Spinal cord (tissue), 9 donors: ENCODE measurements at regions not wholly inside any gene's neighbourhood (a gene's known extent, or its start where the extent isn't known, plus 50 kb on each side); places are given as distances from the start of the nearest gene placed in this dataset.

Experiments
- DNase-seq, 6 donors: peaks; one replicate each; pipeline versions ENCODE4 v3.0.0 to v3.0.0-alpha.2; 2013 to 2015; ENCODE audit warnings: low spot score in 6 of 6, low read depth in 4 of 6
- H3K27ac ChIP-seq: one replicate; pipeline ENCODE4 v1.5.1; 2013; ENCODE audit warnings: low read depth, low read length, control low read depth
- H3K27me3 ChIP-seq: one replicate; pipeline ENCODE4 v1.6.1; 2013; ENCODE audit warnings: low read length; ENCODE audit not compliant: control insufficient read depth, insufficient read depth
- H3K36me3 ChIP-seq: one replicate; pipeline ENCODE4 v1.6.1; 2013; ENCODE audit warnings: low read length; ENCODE audit not compliant: control insufficient read depth, insufficient read depth
- H3K4me1 ChIP-seq: one replicate; pipeline ENCODE4 v1.6.1; 2013; ENCODE audit warnings: low read length; ENCODE audit not compliant: control insufficient read depth, insufficient read depth
- H3K4me3 ChIP-seq: one replicate; pipeline ENCODE4 v1.5.1; 2013; ENCODE audit warnings: low read depth, low read length, control low read depth
- H3K9me3 ChIP-seq: one replicate; pipeline ENCODE4 v1.6.1; 2013; ENCODE audit warnings: low read length; ENCODE audit not compliant: control insufficient read depth, insufficient read depth
- WGBS: methylation state at CpG from one replicate; pipeline ENCODE4 v1.1.5; 2013; ENCODE audit warnings: missing lambda C conversion rate; ENCODE audit not compliant: insufficient coverage; 5-methylcytosine and 5-hydroxymethylcytosine counted together
- donor health status: healthy.

DNA sequence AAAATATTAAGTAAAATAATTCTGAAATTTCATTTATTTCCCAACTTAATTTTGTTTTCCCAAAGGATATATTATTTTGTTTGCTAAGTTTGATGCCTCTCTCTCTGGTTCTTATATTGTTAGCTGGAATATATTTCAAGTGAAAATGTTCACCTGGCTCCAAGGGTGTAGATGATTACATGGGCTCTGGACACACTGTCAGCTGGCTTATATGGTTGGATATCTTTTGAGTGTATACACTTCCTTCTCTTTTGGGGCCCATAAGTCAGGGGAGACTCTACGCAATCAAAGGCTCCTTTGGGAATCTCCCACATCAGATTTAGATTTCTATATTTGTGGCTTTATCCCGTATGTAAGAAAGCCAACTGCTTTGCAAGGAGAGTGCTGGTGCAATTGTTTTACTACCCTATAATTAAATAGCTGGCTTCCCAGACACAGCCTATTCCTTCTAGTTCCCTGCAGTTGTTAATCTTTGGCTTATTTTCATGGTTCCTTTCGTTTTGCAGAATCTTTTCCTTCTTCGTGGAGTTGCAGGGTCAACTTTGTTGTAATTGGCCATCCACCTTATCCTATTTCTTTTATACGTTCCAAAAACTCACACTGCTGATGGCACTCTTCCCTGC, 225.7 kb downstream of the DPH6 start:
- H3K36me3 ChIP-seq = no peaks in the 10 kb centered on the region
- H3K27me3 ChIP-seq = no peaks in the 10 kb centered on the region
- no peak overlapping the region for H3K27ac ChIP-seq
- H3K4me3 ChIP-seq = no peak overlapping the region
- no peaks in the 10 kb centered on the region for H3K4me1 ChIP-seq
- H3K9me3 ChIP-seq = no peaks in the 10 kb centered on the region
- WGBS = 80% methylated on average over 2 of the region's 5 CpGs
- DNase-seq = no peak

DNA sequence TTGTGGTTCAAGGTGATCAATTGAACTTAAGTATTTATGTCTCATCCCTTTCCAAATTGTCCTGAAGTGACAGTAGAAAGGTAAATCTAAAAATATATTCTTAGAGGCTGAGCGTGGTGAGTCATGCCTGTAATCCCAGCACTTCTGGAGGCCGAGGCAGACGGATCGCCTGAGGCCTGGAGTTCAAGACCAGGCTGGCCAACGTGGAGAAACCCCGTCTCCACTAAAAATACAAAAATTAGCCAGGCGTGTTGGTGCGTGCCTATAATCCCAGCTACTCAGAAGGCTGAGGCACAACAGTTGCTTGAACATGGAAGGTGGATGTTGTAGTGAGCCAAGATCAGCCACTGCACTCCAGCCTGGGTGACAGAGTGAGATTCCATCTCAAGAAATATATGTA, 226.6 kb downstream of the DPH6 start:
- 96% methylated on average over 5 of the region's 8 CpGs for WGBS
- Histone ChIP-seq H3K36me3 (no peaks in the 10 kb centered on the region), H3K4me3 (no peak overlapping the region), H3K9me3 (no peaks in the 10 kb centered on the region), H3K27me3 (no peaks in the 10 kb centered on the region), H3K27ac (no peak overlapping the region), H3K4me1 (no peaks in the 10 kb centered on the region)
- DNase-seq = no peak

DNA sequence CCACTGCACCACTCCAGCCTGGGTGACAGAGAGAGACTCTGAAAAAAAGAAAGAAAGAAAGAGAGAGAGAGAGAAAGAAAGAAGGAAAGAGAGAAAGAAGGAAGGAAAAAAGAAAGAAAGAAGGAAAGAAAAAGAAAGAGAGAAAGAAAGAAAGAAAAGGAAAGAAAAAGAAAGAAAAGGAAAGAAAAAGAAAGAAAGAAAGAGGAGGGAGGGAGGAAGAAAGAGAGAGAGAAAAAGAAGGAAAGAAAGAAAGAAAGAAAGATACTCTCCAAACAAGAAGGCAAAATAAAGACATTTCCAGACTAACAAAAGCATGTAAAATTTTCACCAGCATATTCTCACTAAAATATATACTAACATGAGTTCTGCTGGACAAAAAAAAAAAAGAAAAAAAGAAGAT, 228.7 kb downstream of the DPH6 start:
- H3K27me3 ChIP-seq = no peaks in the 10 kb centered on the region

DNA sequence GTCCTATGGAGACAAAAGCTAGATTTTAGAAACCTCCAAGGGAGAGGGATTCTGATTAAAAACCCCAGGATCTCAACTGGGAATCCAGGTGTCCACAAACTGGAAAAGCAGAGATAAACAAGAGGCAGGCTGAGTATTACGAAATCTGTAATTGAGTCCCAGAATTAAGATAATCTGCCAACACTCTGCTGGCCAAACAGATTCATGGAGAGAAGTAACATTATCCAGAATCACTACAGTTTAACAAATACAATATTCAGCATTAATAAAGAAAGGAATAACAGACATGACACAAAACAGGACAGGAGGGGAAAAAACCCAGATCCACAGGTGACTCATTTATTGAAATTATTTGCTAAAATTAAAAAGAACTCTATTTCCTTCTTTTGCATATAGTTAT, 227.2 kb upstream of the NANOGP8 start:
- no peak overlapping the region for H3K27ac ChIP-seq
- H3K4me3 ChIP-seq = no peak overlapping the region
- H3K4me1 ChIP-seq = no peaks in the 10 kb centered on the region
- no peak for DNase-seq
- H3K27me3 ChIP-seq = no peaks in the 10 kb centered on the region
- H3K9me3 ChIP-seq = no peaks in the 10 kb centered on the region
- WGBS = no CpG with 5 or more reads among the region's 1 CpG
- no peaks in the 10 kb centered on the region for H3K36me3 ChIP-seq

More for the DNA sequence above, 228.7 kb downstream of the DPH6 start:
- DNase-seq = no peak
- Histone ChIP-seq H3K36me3 (no peaks in the 10 kb centered on the region), H3K4me3 (no peak overlapping the region), H3K9me3 (no peaks in the 10 kb centered on the region), H3K4me1 (no peaks in the 10 kb centered on the region), H3K27ac (no peak overlapping the region)

DNA sequence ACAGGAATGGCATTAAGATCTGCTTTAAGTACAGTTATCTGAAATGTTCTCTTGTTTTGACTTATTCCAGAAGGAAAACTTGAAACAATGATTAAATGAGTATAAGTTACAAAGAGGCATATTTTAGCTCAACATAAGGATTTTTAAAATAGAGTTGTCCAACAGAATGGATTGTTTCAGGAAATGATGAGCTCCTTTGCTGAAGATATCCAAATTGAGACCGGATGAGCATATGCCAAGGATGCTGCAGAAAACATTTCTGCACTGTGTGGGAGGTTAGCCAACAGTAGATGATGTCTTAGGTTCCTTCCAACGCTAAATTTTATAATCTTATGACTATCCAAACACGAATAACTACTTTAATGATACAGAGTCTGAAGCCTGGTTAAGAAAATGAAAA, 226.5 kb upstream of the NANOGP8 start:
- no peaks in the 10 kb centered on the region for H3K4me1 ChIP-seq
- no peak for DNase-seq

DNA sequence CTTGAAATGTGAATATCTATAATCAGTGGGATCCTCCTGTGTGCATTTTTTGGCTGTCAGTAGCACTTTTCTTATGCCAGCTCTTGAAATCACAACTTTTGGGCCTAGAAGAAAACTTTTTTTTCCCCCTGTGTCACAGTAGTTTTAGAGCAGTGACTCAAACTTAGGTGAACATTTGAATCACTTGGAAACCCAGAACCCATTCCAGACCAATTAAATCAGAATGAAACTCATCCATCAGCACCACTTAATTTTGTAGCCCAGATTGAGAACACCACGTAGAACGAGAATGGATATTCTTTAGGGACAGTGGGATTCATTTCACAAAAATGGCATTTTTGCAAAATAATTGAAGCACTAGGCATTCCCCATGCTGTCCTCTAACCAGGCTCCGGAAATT, 224.8 kb upstream of the NANOGP8 start:
- no peak overlapping the region for H3K4me3 ChIP-seq
- 90% methylated on average over 2 of the region's 3 CpGs for WGBS
- DNase-seq = no peak
- H3K27me3 ChIP-seq = no peaks in the 10 kb centered on the region
- no peak overlapping the region for H3K27ac ChIP-seq
- H3K36me3 ChIP-seq = no peaks in the 10 kb centered on the region
- H3K4me1 ChIP-seq = no peaks in the 10 kb centered on the region
- H3K9me3 ChIP-seq = no peaks in the 10 kb centered on the region

More for the DNA sequence above, 226.5 kb upstream of the NANOGP8 start:
- Histone ChIP-seq H3K27me3 (no peaks in the 10 kb centered on the region), H3K36me3 (no peaks in the 10 kb centered on the region), H3K27ac (no peak overlapping the region), H3K9me3 (no peaks in the 10 kb centered on the region), H3K4me3 (no peak overlapping the region)
- no CpG with 5 or more reads among the region's 3 CpGs for WGBS

DNA sequence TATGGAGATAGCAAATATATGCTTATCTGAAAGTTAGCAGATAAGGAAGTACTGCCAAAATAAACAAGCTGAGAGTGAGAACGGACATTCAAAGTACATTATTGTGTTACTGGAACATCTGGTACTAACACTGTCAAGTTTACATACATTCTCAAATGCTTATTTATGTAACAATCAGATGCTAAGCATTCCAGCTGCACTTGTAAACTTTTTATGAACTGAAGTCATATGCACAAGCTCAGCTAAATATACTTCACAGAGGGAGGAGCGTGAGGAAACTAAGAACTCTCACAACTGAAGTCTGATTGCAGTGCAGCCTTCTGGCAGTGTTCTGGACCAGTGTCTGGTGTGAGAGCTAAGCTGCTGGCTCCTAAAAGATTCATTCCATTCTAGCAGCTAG, 223.7 kb upstream of the NANOGP8 start:
- no peak overlapping the region for H3K4me3 ChIP-seq
- no peaks in the 10 kb centered on the region for H3K9me3 ChIP-seq
- no CpG with 5 or more reads among the region's 2 CpGs for WGBS
- H3K27me3 ChIP-seq = no peaks in the 10 kb centered on the region
- H3K4me1 ChIP-seq = no peaks in the 10 kb centered on the region
- no peak overlapping the region for H3K27ac ChIP-seq
- DNase-seq = peak in 2 of 6 donors; percentile 23 to 51
- H3K36me3 ChIP-seq = no peaks in the 10 kb centered on the region

DNA sequence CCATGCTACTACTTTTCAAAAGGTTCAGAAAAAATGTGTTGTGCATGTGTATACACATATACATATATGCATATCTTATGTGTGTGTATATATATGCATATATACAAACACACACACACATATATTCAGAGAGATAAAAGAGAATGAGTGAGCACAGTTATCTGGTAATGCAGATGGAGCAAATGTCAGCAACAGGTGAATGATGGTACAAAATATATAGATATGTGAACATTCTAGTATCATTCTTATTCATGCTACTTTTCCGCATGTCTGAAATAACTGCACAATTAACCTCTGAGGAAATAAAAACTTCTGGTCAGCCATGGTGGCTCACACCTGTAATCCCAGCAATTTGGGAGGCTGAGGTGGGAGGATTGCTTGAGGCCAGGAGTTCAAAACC, 222.6 kb upstream of the NANOGP8 start:
- no peak for DNase-seq
- Histone ChIP-seq H3K4me1 (no peaks in the 10 kb centered on the region), H3K36me3 (no peaks in the 10 kb centered on the region), H3K9me3 (no peaks in the 10 kb centered on the region), H3K27ac (no peak overlapping the region), H3K27me3 (no peaks in the 10 kb centered on the region), H3K4me3 (no peak overlapping the region)
- WGBS = no CpG with 5 or more reads among the region's 1 CpG

DNA sequence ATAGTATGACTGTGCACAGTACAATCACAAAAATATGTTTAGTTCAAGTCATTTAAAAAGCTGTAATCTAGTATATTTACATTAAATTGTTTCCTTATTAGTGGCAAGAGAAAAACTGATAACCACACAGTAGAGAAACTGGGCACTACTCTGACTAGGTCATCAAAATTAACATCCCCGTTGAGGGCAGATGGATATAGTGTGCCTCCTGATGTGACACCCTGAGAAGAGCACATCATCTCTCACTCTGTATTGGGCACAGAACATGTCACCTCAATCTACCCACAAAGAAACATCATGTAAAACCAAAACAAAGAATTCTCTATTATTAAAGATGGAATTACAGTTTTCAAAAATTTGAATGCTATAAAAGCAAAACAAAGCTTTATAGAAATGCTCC, 221.9 kb upstream of the NANOGP8 start:
- Histone ChIP-seq H3K4me3 (no peak overlapping the region), H3K27ac (no peak overlapping the region), H3K4me1 (no peaks in the 10 kb centered on the region), H3K27me3 (no peaks in the 10 kb centered on the region), H3K36me3 (no peaks in the 10 kb centered on the region), H3K9me3 (no peaks in the 10 kb centered on the region)
- no CpG with 5 or more reads among the region's 1 CpG for WGBS
- DNase-seq = no peak

DNA sequence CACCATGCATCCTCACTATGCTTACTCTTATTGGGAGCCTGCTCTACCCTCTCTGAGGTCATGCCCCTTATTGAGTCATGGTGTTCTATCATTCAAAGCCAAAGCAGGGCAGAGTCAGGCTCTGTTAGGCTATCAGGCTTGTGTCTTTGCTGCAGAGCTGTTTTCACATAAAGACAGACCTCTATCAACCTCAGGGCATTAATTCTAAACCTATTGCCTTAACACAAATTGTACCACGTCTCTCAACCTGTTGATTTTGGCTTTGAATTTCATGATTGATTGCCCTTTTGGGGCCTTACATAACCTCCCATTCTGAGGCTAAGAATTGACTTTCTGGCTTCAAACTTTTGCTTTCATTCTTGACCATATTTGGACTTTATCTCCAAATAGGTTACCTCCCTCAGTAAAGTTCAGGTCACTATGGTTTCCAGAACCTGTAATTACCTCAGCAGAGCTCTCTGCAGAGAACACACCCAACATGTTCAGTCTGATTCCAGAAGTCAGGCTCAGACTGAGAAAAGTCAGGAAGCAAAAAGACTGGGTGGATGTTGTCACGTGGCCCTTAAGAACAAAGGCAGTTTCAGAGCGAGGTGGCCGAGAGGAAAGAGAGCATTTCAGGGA, 221.4 kb upstream of the NANOGP8 start:
- 23% methylated on average over 4 of the region's 4 CpGs for WGBS
- DNase-seq = peak in 1 of 6 donors; percentile 7
- no peaks in the 10 kb centered on the region for H3K36me3 ChIP-seq
- H3K27me3 ChIP-seq = no peaks in the 10 kb centered on the region
- no peak overlapping the region for H3K27ac ChIP-seq
- H3K4me3 ChIP-seq = no peak overlapping the region
- H3K4me1 ChIP-seq = no peaks in the 10 kb centered on the region
- H3K9me3 ChIP-seq = no peaks in the 10 kb centered on the region
